GM19351 (cell line): ENCODE measurements at regions not wholly inside any gene's neighbourhood (a gene's known extent, or its start where the extent isn't known, plus 50 kb on each side); places are given as distances from the start of the nearest gene placed in this dataset.

Source experiments
- ATAC-seq: cut with Tn5 transposase; IDR thresholded peaks from one replicate; pipeline ENCODE4 v1.9.1; 2021; ENCODE audit warnings: mild to moderate bottlenecking, moderate library complexity; ENCODE audit not compliant: unreplicated experiment

- ATAC-seq, result no peak
These were observed 217.1 kb upstream of the GHITM start for GRCh38 chr10:83921984-83922860.

DNA sequence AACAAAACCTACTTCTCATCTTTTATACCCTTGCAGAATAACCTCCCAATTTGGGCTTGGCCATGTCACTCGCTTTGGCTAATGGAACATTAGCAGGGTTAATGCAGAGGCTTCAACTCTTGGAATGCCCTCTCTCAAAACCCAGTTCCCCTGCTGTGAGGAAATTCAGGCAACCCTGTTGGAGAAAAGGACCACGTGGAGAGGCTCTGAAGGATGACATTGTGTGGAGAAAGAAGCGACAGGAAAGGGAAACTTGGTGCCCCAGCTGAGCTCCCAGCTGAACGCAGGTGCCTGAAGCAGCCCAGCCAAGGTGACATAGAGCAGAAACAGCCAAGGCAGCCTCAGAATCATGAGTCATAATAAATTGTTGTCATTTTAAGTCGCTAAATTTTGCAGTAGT is 214.2 kb upstream of the GHITM start:
- ATAC-seq, result no peak

DNA sequence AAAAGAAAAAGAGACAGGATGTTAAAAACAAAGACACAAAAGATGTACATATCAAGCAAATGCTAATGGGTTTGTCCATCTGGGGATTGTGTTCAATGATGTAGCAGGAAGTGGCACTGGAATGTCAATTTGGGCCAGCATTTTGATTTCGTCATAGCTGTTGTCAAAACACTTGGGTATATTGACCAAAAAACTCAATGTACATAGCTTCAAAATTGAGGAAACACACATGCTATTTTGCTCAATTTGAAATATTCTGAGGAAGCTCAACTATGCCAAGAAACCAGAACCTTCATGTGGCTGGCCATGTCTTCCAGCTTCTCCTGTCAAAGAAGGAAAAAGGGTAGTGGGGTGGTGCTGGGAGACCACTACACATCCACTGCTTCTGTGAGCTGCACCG is 212.7 kb upstream of the GHITM start:
- no peak for ATAC-seq

DNA sequence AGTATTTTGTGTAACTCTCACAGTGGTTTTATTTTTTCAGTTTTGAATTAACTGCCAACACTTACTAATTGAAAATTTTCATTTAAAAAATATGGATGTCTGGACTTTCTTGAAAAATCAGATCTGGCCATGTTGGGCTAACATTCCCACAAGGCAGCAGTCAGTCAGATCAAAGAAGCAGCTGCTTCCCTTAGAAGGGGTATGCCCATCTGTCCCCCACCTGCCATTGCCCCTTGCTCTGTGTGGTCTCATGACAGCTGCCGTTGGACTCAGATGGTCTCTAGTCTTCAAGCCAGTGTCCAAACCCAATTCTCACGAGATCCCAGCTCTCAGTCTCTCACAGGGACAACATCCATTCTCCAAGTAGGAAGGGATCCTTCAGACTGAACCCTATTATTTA is 212.1 kb upstream of the GHITM start:
- ATAC-seq, result no peak

DNA sequence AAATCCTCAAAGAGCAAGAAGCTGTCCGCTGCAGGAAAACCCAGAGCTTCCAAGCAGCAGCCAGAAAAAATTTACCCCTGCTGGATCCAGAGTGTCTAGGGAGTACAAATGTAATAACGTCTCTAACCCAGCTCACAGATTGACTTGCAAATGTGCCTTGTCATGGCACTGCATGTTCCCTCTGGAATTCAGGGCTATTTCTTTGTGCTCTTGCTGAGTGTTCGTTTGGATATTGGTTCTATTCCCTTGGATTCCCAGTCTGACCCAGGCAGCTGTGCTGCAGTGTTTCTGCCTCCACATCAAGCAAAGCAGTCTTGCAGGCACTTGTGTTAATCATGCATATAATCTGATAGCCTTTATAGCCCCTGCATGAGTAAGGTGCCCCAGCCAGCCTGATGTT is 209.9 kb upstream of the GHITM start:
- no peak for ATAC-seq

GRCh38 chr10:83931669-83932068 is 207.6 kb upstream of the GHITM start:
- no peak for ATAC-seq

- no peak for ATAC-seq
These were observed 207.1 kb upstream of the GHITM start for GRCh38 chr10:83932245-83932644.

- no peak for ATAC-seq
These were observed 205.2 kb upstream of the GHITM start for GRCh38 chr10:83934062-83934461.

DNA sequence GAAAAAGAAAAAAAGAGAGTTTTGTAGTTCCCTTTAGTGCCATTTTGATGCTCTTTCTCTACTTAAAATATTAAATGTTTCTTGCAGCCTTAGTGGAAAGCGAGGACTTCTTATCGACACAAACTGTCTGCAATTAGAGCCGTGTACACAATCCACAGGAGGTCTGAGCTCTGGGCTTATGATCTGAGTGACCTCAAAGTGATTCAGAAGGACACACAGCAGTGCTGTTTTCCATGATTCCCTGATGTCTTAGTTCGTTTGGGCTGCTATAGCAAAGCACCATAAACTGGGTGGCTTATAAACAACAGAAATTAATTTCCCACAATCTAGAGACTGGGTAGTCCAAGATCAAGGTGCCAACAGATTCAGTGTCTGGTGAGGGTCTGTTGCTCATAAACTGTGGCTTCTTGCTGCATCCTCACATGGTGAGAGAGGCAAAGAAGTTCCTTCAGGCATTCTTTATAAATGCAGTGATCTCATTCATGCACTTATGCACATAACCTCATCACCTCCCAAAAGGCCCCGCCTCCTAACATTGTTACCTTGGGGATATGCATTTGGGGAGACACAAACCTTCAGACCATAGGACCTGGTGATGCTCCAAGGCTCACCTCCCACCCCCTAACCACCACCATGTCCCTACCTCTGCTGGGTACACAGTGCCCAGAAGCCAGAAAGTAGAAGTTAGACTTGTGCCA is 204.5 kb upstream of the GHITM start:
- ATAC-seq, result no peak

DNA sequence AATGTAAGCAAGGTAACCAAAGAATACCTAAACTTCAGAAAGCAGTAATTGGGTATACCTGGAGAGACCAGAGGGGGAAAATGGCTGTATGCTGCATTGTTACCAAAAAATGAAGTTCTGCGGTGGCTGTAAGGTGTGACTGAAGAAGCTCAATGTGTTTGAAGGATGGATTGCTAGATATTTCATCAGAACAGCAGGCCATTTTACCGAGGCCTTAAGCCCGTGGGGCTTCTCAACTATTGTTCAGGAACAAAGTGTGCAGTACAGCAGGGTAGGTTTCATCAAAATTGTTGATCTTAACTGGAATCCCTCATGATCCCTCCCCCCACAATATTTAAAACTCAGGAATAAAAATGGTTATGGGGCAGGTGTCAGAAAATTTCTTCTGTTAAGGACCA is 204.0 kb upstream of the GHITM start:
- ATAC-seq, result no peak

DNA sequence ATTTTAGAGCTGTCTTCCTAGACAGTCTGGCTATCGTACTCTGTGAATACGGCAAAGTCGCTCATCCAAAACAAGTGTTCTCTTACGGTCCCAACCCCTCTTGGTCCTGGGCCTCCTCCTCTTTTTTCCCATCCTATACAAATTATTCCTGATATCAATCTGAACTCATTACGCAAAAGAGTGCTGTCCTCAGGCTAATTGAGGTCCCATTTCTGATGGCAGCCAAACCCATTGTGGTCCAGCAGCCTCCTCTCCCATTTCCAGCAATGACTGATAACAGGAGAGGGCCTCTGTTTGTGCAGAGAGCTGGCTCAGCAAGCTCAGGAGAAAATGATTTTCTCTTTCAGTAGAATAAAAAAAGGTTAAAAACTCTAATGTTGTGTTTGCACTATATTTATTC is 203.4 kb upstream of the GHITM start:
- ATAC-seq, result no peak

GRCh38 chr10:83937161-83937560 is 202.1 kb upstream of the GHITM start:
- ATAC-seq, result no peak

DNA sequence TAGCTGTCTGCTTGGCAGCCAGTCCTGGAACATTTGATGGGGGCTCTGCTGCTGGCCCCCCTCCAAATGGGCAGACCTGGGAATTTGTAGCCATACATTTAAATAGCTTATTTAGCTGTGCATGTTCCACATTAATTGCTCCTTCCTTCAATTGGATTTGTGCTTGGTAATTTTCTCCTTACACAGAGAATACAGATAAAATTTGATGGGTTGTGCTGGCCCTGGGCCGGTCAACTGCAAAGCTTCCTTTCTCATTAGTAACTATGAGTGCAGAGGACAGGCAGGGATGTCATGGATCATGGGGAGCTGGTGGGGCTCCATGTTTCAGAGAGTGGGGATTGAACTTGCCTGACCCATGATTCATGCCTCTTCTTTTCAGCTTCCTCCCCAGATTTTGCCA is 201.5 kb upstream of the GHITM start:
- no peak for ATAC-seq

DNA sequence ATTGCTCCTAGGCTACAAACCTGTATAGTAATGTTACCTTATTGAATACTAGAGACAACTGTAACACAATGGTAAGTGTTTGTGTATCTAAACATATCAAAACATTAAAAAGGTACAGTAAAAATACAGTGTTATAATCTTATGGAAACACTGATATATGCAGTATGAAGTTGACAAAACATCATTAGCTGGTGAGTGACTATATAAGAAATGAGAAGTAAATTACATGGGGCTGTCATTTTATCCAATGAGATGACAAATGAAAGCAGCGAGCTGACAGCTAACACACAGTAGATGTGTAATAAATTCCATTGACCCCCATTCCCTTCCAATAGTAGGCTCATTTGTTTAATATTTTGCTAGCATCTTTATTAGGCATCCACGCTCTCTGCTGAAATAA is 198.1 kb upstream of the GHITM start:
- ATAC-seq, result no peak

- peak; percentile 42 for ATAC-seq
These were observed 196.9 kb upstream of the GHITM start for GRCh38 chr10:83942410-83942809.

GRCh38 chr10:83943049-83943448 is 196.3 kb upstream of the GHITM start:
- peak; percentile 50 for ATAC-seq

GRCh38 chr10:83943920-83944319 is 195.4 kb upstream of the GHITM start:
- no peak for ATAC-seq

DNA sequence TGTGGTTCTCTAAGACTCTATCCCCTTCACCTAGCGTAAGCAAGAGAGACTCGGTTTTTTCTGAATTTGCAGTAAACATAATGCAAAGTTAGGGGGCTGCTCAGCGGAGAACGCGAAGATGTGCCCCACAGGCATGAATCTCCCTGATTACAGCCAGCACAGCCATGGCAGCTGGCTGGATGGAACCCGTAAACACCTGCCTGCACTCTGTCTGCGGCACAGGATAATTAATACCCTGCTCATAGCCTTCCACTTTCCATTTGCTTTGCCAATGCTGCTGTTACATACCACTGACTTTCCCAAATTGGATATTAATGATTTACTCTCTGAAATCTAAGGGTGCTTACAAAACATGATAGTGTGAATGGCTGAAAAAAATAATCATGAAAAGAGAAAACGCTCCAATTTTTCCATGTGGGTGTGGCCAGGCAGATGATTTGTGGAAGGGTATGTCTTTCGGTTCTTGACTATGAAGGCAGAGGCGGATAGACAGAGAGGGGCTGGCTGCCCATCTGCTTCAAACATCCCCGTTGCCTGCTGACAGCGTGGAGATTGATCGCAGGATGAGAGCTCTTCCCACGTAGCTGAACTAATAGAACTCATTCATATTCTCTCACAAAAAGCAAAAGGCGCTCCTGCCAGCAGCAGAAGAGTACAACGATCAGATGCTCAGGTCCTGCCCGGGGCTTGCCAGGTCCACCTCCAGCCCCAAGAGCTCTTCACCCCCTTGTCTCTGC is 193.2 kb upstream of the GHITM start:
- ATAC-seq, result no peak

DNA sequence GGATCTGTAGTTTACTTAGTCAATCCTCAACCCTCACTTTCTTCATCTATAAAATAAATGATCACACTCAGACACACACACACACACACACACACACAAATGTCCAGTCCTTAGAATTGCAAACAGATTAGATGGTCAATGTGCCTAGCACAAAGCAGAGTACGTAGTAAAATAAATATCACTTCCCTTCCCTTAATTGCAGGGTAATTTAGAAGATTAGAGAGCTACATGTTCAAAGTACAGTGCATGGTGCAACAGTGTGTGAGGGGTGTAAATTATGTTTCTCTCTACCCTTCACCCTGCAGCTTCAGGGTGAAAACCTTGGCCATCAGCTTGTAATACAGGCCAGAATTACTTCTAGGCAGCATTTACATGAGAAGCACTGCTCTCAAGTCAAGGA is 187.0 kb upstream of the GHITM start:
- ATAC-seq, result no peak

DNA sequence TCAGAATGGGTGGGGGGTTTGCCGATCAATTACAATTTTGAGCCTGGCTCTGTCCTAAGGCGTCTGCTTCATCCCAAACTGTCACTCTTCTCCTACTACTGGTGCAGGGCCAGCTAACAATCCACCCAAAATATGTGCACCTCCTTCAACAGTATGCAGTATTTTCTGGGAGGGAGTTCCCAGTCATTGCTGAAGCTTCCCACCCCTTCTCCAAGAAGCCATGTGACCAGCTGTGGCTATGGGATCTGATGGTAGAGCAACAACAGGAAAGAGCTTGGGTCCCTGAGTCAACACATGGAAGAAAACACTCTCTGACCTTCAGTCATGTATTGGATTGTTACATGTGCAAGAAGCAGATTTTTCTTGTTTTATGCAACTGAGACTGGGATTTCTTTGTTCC is 185.7 kb upstream of the GHITM start:
- no peak for ATAC-seq

- ATAC-seq, result no peak
These were observed 185.0 kb upstream of the GHITM start for GRCh38 chr10:83954193-83954799.
